Glutamatergic neuron (in vitro differentiated cells): ENCODE measurements at regions not wholly inside any gene's neighbourhood (a gene's known extent, or its start where the extent isn't known, plus 50 kb on each side); places are given as distances from the start of the nearest gene placed in this dataset.

ENCODE experiments used
- DNase-seq: peaks from one replicate; pipeline ENCODE4 v3.0.0; 2022
- H3K27ac Mint-ChIP-seq: one replicate; pipeline ENCODE4 v1.8.0; 2020; ENCODE audit warnings: mild to moderate bottlenecking, mixed read lengths, inconsistent platforms; ENCODE audit not compliant: unreplicated experiment
- H3K27me3 Mint-ChIP-seq: one replicate; pipeline ENCODE4 v1.8.0; 2020; ENCODE audit warnings: mild to moderate bottlenecking, moderate library complexity, mixed read lengths, inconsistent platforms; ENCODE audit not compliant: unreplicated experiment
- H3K36me3 Mint-ChIP-seq: one replicate; pipeline ENCODE4 v1.8.0; 2020; ENCODE audit warnings: mild to moderate bottlenecking, mixed read lengths, inconsistent platforms; ENCODE audit not compliant: unreplicated experiment
- H3K4me1 Mint-ChIP-seq: one replicate; pipeline ENCODE4 v1.8.0; 2020; ENCODE audit warnings: mild to moderate bottlenecking, low read depth, mixed read lengths, inconsistent platforms; ENCODE audit not compliant: unreplicated experiment
- H3K4me3 Mint-ChIP-seq: one replicate; pipeline ENCODE4 v1.8.0; 2020; ENCODE audit warnings: mild to moderate bottlenecking, mixed read lengths, inconsistent platforms; ENCODE audit not compliant: unreplicated experiment
- H3K9me3 Mint-ChIP-seq: one replicate; pipeline ENCODE4 v1.8.0; 2020; ENCODE audit warnings: mild to moderate bottlenecking, moderate library complexity, mixed read lengths, inconsistent platforms; ENCODE audit not compliant: unreplicated experiment
- CTCF ChIP-seq: fragments of 200-600 bp; sonication (generic); IDR thresholded peaks from one replicate; pipeline ENCODE4 v1.5.0; 2021; ENCODE audit not compliant: partially characterized antibody, unreplicated experiment

DNA sequence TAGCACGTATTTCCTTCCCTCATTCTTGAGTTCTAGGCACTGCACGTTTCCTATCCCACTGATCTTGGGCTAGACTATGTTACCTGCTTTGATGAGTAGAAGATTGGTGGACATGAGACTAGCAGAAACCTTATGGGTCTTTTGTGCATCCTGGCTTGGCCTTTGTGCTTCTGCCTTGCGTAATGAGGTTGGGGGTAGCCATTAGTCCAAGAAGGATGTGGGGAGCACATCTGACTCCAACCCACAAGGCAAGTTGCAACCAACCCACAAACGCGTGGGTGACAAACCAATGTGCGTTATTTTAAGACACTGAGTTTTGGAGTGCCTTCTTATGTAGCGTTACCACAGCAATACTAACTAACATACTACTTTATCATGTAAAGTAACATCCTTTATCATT, 180.4 kb upstream of the IRX5 start:
- no peaks in the 10 kb centered on the region for H3K27me3 Mint-ChIP-seq
- H3K9me3 Mint-ChIP-seq: no peaks in the 10 kb centered on the region
- DNase-seq: no peak
- no peak overlapping the region for H3K4me3 Mint-ChIP-seq
- H3K36me3 Mint-ChIP-seq: no peaks in the 10 kb centered on the region
- no peak overlapping the region for H3K27ac Mint-ChIP-seq
- H3K4me1 Mint-ChIP-seq: no peaks in the 10 kb centered on the region
- TF ChIP-seq CTCF: no peak

- no peaks in the 10 kb centered on the region for H3K27me3 Mint-ChIP-seq
- H3K27ac Mint-ChIP-seq: no peak overlapping the region
- no peak overlapping the region for H3K4me3 Mint-ChIP-seq
- peaks cover 1% of the 10 kb centered on the region for H3K9me3 Mint-ChIP-seq
- no peaks in the 10 kb centered on the region for H3K36me3 Mint-ChIP-seq
- no peak for DNase-seq
- TF ChIP-seq CTCF: no peak
- no peaks in the 10 kb centered on the region for H3K4me1 Mint-ChIP-seq
Measured at GRCh38 chr16:54748611-54749190, 182.0 kb upstream of the IRX5 start.

DNA sequence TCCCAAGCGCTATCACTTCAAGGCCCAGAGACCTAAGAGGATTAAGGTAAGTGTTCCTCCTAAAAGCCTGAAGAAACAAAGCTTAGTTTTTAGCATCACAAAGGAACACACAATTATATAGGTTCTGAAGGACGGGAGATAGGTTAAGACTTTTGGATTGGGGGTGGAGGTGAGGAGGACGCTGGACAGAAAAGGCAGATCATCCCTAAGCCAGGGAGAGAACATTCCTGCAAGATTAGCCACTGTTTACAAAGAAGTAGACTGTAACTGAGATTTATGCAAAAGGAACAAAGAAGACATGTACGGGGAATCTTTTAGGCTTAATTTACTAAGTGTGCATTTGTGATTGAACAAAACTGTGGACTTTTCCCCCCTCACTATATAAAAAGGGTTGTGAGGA, 184.1 kb upstream of the IRX5 start:
- no peak for DNase-seq
- Mint-ChIP-seq H3K27me3 (no peaks in the 10 kb centered on the region), H3K4me1 (no peaks in the 10 kb centered on the region), H3K36me3 (no peaks in the 10 kb centered on the region), H3K27ac (no peak overlapping the region), H3K4me3 (no peak overlapping the region), H3K9me3 (peaks cover 1% of the 10 kb centered on the region)
- no peak for TF ChIP-seq CTCF

DNA sequence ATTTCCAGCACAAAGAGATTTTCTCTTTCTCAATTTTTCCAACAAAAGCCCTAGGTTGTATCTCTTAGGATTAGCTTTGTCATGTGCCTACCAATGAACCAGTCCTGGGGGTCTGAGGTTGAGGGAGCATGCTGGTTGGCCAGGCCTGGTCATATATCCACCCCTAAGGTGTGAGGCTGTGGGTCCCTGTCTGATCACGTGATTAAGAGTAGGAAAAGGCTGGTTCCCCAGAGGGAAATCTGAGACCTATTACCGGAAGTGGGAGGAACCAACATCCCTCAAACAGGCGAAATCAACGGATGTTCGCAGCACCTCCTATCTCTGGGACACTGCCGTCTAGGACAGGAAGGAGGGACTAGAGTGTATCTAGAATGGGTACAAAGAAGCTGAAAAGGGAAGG, 185.7 kb upstream of the IRX5 start:
- Mint-ChIP-seq H3K27ac (no peak overlapping the region), H3K36me3 (no peaks in the 10 kb centered on the region), H3K9me3 (peaks cover 1% of the 10 kb centered on the region), H3K4me1 (no peaks in the 10 kb centered on the region), H3K27me3 (no peaks in the 10 kb centered on the region), H3K4me3 (no peak overlapping the region)
- no peak for DNase-seq
- no peak for TF ChIP-seq CTCF

DNA sequence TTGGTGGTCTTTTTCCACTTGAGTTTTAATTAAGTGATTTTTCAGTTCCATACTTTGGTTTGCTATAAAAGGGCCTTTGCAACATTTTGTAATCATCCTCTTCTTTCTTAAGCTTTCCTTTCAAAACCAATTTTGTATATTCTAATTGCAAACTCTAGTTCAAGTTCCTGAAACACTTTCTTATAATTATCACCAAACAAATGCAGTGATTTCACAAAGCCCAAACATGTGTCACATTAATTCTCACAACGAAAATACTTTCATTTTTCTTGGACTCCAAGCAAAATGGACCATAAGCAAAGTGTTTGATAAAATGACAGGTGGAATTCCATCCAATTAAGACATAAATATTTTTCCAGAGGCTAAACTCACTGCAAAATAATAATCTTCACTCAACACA, 188.2 kb upstream of the IRX5 start:
- Mint-ChIP-seq H3K27me3 (no peaks in the 10 kb centered on the region), H3K36me3 (no peaks in the 10 kb centered on the region), H3K4me1 (no peaks in the 10 kb centered on the region), H3K9me3 (peaks cover 1% of the 10 kb centered on the region), H3K27ac (no peak overlapping the region), H3K4me3 (no peak overlapping the region)
- DNase-seq: no peak
- TF ChIP-seq CTCF: no peak
